ENCODE measurements at regions not wholly inside any gene's neighbourhood (a gene's known extent, or its start where the extent isn't known, plus 50 kb on each side); places are given as distances from the start of the nearest gene placed in this dataset.

DNA sequence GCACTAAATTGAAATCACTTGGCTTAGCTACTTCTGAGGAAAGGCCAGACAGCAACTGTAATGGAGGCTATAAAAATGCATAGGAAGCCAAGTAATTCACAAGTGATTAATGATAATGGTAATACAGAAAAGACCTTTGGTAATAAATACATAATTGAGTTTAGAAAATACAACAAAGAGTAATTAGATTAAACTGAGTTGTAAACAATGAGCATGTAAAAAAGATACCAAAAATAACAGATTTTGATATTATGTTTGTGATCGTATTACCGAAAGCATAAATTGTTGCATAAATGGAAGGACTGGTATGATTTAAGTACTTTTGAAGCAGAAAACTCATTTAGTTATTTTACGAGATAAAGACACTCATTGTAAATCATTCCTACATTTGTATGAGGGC, 556.7 kb upstream of the TMPRSS15 start:
- ChIA-PET POLR2A (no interaction called here), RAD21 (ENCODE audit: low non-redundant PET in 1 of 2, low total read pairs in 2 of 2, uncharacterized antibody in 2 of 2, unreplicated experiment in 2 of 2) (no interaction called here), CTCF (no interaction called here)
- H3K4me2 ChIP-seq (ENCODE audit: low read length), result no peak overlapping the region
- H2AFZ ChIP-seq (ENCODE audit: low read depth, low read length, poor library complexity, severe bottlenecking), result no peak overlapping the region
- ATAC-seq (no peak), DNase-seq (ENCODE audit: low read depth, low spot score) (no peak)
- H3K4me1 ChIP-seq (ENCODE audit: control insufficient read depth in 1 of 2, insufficient read depth in 2 of 2, low read length in 2 of 2), result no peaks in the 10 kb centered on the region
- H3K79me2 ChIP-seq (ENCODE audit: insufficient read depth, low read length), result no peaks in the 10 kb centered on the region
- H3K9ac ChIP-seq (ENCODE audit: low read length), result no peak overlapping the region
- intact Hi-C loops (cut with micrococcal nuclease), result no loop called here
- H4K20me1 ChIP-seq (ENCODE audit: insufficient read depth), result no peaks in the 10 kb centered on the region
- H3K27me3 ChIP-seq (ENCODE audit: insufficient read depth, low read length), result no peaks in the 10 kb centered on the region
- BruUV-seq (replicated peaks), result no TSS peak
- H3K27ac ChIP-seq (ENCODE audit: low read depth, low read length), result no peak overlapping the region
- H3K4me3 ChIP-seq (replicated peaks in 1 of 2; ENCODE audit: low read depth in 1 of 2, low read length in 2 of 2), result no peak overlapping the region
- peaks cover 0 to 47% of the 10 kb centered on the region in 2 experiments; a peak in 2 of 4 replicates for H3K9me3 ChIP-seq (ENCODE audit: control insufficient read depth in 1 of 2, insufficient read depth in 1 of 2, low read depth in 1 of 2, low read length in 2 of 2)
- no peaks in the 10 kb centered on the region for H3K36me3 ChIP-seq (ENCODE audit: control insufficient read depth in 1 of 2, insufficient read depth in 2 of 2, low read length in 2 of 2)
- no peaks in the 10 kb centered on the region for H3K9me2 ChIP-seq (ENCODE audit: insufficient read depth)
- no peak for TF ChIP-seq CBX3 (IDR thresholded peaks at IDR 0.05; ENCODE audit: low read depth)
- TF ChIP-seq, protein P1, sequence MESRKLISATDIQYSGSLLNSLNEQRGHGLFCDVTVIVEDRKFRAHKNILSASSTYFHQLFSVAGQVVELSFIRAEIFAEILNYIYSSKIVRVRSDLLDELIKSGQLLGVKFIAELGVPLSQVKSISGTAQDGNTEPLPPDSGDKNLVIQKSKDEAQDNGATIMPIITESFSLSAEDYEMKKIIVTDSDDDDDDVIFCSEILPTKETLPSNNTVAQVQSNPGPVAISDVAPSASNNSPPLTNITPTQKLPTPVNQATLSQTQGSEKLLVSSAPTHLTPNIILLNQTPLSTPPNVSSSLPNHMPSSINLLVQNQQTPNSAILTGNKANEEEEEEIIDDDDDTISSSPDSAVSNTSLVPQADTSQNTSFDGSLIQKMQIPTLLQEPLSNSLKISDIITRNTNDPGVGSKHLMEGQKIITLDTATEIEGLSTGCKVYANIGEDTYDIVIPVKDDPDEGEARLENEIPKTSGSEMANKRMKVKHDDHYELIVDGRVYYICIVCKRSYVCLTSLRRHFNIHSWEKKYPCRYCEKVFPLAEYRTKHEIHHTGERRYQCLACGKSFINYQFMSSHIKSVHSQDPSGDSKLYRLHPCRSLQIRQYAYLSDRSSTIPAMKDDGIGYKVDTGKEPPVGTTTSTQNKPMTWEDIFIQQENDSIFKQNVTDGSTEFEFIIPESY (IDR thresholded peaks at IDR 0.05; ENCODE audit: extremely low read depth, insufficient replicate concordance, low read length), result no peak
- TF ChIP-seq RAD21 (IDR thresholded peaks at IDR 0.05; ENCODE audit: low read depth), result no peak
- no peak for TF ChIP-seq YY1 (IDR thresholded peaks at IDR 0.05; ENCODE audit: extremely low read depth, insufficient replicate concordance, low read depth, low read length)
- no peak for TF ChIP-seq ZFX (IDR thresholded peaks at IDR 0.05)
- no peak for TF ChIP-seq POLR2AphosphoS5 (IDR thresholded peaks at IDR 0.05; ENCODE audit: low read depth, low read length)
- no peak for TF ChIP-seq SP1 (IDR thresholded peaks at IDR 0.05; ENCODE audit: low read depth)
- no peak for TF ChIP-seq FOSL1 (IDR thresholded peaks at IDR 0.05; ENCODE audit: low read depth)
- no peak for TF ChIP-seq CEBPB (IDR thresholded peaks at IDR 0.05; ENCODE audit: low read depth)
- TF ChIP-seq JUND (IDR thresholded peaks at IDR 0.05), result no peak
- TF ChIP-seq, protein P2, sequence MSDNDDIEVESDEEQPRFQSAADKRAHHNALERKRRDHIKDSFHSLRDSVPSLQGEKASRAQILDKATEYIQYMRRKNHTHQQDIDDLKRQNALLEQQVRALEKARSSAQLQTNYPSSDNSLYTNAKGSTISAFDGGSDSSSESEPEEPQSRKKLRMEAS (IDR thresholded peaks at IDR 0.05), result no peak
- no peak for TF ChIP-seq ZNF274 (IDR thresholded peaks at IDR 0.05; ENCODE audit: low read depth, low read length)
- TF ChIP-seq, protein P3, sequence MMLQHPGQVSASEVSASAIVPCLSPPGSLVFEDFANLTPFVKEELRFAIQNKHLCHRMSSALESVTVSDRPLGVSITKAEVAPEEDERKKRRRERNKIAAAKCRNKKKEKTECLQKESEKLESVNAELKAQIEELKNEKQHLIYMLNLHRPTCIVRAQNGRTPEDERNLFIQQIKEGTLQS (IDR thresholded peaks at IDR 0.05), result no peak
- TF ChIP-seq EGR1 (IDR thresholded peaks at IDR 0.05; ENCODE audit: low read depth), result no peak
- TF ChIP-seq, protein P4, sequence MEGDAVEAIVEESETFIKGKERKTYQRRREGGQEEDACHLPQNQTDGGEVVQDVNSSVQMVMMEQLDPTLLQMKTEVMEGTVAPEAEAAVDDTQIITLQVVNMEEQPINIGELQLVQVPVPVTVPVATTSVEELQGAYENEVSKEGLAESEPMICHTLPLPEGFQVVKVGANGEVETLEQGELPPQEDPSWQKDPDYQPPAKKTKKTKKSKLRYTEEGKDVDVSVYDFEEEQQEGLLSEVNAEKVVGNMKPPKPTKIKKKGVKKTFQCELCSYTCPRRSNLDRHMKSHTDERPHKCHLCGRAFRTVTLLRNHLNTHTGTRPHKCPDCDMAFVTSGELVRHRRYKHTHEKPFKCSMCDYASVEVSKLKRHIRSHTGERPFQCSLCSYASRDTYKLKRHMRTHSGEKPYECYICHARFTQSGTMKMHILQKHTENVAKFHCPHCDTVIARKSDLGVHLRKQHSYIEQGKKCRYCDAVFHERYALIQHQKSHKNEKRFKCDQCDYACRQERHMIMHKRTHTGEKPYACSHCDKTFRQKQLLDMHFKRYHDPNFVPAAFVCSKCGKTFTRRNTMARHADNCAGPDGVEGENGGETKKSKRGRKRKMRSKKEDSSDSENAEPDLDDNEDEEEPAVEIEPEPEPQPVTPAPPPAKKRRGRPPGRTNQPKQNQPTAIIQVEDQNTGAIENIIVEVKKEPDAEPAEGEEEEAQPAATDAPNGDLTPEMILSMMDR (IDR thresholded peaks at IDR 0.05 in 2 of 3, conservative IDR thresholded peaks at IDR 0.05 in 1 of 3; ENCODE audit: borderline replicate concordance in 1 of 3, insufficient read depth in 1 of 3, low read depth in 2 of 3, low read length in 2 of 3), result no peak
- no peak for TF ChIP-seq EZH2phosphoT487 (IDR thresholded peaks at IDR 0.05; ENCODE audit: borderline replicate concordance)

Data from HCT116 (cell line).